CD4-positive, alpha-beta T cell (primary cell): ENCODE measurements at regions not wholly inside any gene's neighbourhood (a gene's known extent, or its start where the extent isn't known, plus 50 kb on each side); places are given as distances from the start of the nearest gene placed in this dataset.

Experiments
- ATAC-seq: fragments of 200-7000 bp; cut with Tn5 transposase; one replicate; pipeline ENCODE4 v1.10.0; 2022; ENCODE audit warnings: mild to moderate bottlenecking; ENCODE audit not compliant: poor library complexity
- CTCF ChIA-PET: fragments of 350-600 bp; sonication (Branson Sonifier 250); formaldehyde crosslinking; loops from one replicate; lab custom pipeline; 2021; ENCODE audit warnings: antibody characterized with exemption, inconsistent platforms; lab: Charles Lee
- POLR2A ChIA-PET: fragments of 350-600 bp; sonication (Branson Sonifier 250); formaldehyde crosslinking; loops from one replicate; lab custom pipeline; 2021; ENCODE audit warnings: antibody characterized with exemption, inconsistent platforms; lab: Charles Lee
- DNase-seq, 14 experiments: peaks; one replicate each; pipeline ENCODE4 v3.0.0-alpha.2; 2013 to 2020; ENCODE audit warnings: mixed read lengths in 2 of 14
- H3K27ac ChIP-seq, 2 donors: one replicate each; pipeline versions ENCODE4 v1.5.1 to v1.7.0; 2013; ENCODE audit warnings: low read length in 2 of 2, low read depth in 1 of 2, mild to moderate bottlenecking in 1 of 2
- H3K27me3 ChIP-seq, 2 experiments: 1 replicate in 1 of 2; 2 replicates in 1 of 2; pipeline versions ENCODE4 v1.6.1 to v1.7.0; 2013; ENCODE audit warnings: low read length in 2 of 2, control low read depth in 1 of 2, mild to moderate bottlenecking in 1 of 2, moderate library complexity in 1 of 2; ENCODE audit not compliant: insufficient read depth in 2 of 2, control insufficient read depth in 1 of 2
- H3K36me3 ChIP-seq: one replicate; pipeline ENCODE4 v1.6.1; 2013; ENCODE audit warnings: low read length, control low read depth; ENCODE audit not compliant: insufficient read depth
- H3K4me1 ChIP-seq: one replicate; pipeline ENCODE4 v1.6.1; 2013; ENCODE audit warnings: low read length, control low read depth; ENCODE audit not compliant: insufficient read depth
- H3K4me3 ChIP-seq: one replicate; pipeline ENCODE4 v1.5.1; 2013; ENCODE audit warnings: mild to moderate bottlenecking, low read length, moderate library complexity
- H3K9me3 ChIP-seq, 2 experiments: 1 replicate in 1 of 2; 2 replicates in 1 of 2; pipeline versions ENCODE4 v1.6.1 to v1.7.0; 2013; ENCODE audit warnings: low read length in 2 of 2, mild to moderate bottlenecking in 2 of 2, control low read depth in 1 of 2, moderate library complexity in 1 of 2; ENCODE audit not compliant: control insufficient read depth in 1 of 2, insufficient read depth in 1 of 2
- H3K27ac Mint-ChIP-seq: one replicate; pipeline ENCODE4 v1.8.0; 2020; ENCODE audit warnings: mixed read lengths
- H3K27me3 Mint-ChIP-seq: one replicate; pipeline ENCODE4 v1.8.0; 2021; ENCODE audit warnings: mixed read lengths
- H3K36me3 Mint-ChIP-seq: one replicate; pipeline ENCODE4 v1.8.0; 2021; ENCODE audit warnings: low read depth, mixed read lengths
- H3K4me1 Mint-ChIP-seq: one replicate; pipeline ENCODE4 v1.8.0; 2021; ENCODE audit warnings: low read depth, mixed read lengths
- H3K4me3 Mint-ChIP-seq: one replicate; pipeline ENCODE4 v1.8.0; 2020; ENCODE audit warnings: mild to moderate bottlenecking, mixed read lengths
- H3K9me3 Mint-ChIP-seq: one replicate; pipeline ENCODE4 v1.8.0; 2020; ENCODE audit warnings: mixed read lengths
- intact Hi-C, 2 experiments: fragments of 100-400 bp; cut with DNase I in 1 of 2; cut with micrococcal nuclease in 1 of 2; formaldehyde crosslinking; loops; one replicate each; pipeline versions ENCODE4 v1.15.1 to v1.9.0; 2023 to 2025; cut with DNase I, micrococcal nuclease
- TF ChIP-seq, protein P1 (sequence below): fragments of 200-600 bp; IDR thresholded peaks from one replicate; pipeline ENCODE4 v1.8.0; 2022; ENCODE audit warnings: antibody characterized with exemption, mild to moderate bottlenecking

DNA sequence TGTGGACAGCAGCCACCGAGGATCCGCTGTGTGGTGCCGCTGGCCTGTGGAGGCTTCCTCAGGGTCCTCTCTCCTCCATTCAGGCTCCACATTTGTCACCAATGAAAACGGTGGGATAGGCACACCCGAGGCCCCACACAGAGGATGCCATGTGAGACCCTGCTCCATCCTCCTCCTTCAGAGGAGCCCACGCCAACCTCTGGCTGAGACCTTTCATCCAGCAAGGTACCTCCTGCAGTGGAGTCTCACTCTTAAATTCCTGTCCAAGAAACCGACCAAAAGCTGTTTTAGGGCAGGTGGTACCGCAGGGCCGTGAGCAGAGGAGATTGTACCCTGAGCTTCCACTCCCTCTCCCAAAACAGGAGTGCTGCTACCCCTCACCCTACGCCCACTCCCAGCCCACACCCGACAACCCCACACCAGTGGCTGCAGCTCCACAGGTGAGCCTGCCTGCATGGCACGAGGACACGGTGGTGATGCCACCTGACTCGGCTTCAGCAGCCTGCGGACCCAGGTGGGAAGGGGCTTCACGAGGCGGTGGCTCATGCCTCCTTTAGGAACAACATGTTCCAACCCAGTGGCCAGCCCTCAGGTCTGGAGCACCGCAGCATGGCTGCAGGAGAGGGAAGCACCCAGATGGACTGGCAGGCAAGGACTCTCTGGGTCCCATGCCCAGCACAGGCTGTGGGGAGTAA is 237.6 kb upstream of the AFDN start:
- H3K36me3 ChIP-seq: no peaks in the 10 kb centered on the region
- DNase-seq (no peak), ATAC-seq (no peak)
- H3K27ac ChIP-seq: no peak overlapping the region
- Mint-ChIP-seq H3K27me3 (peaks cover 22% of the 10 kb centered on the region), H3K4me3 (no peak overlapping the region), H3K9me3 (peaks cover 17% of the 10 kb centered on the region), H3K27ac (no peak overlapping the region), H3K4me1 (no peaks in the 10 kb centered on the region), H3K36me3 (no peaks in the 10 kb centered on the region)
- no peak overlapping the region for H3K4me3 ChIP-seq
- no peaks in the 10 kb centered on the region for H3K4me1 ChIP-seq
- peaks cover 0 to 2% of the 10 kb centered on the region in 2 experiments for H3K27me3 ChIP-seq
- TF ChIP-seq, protein P1, sequence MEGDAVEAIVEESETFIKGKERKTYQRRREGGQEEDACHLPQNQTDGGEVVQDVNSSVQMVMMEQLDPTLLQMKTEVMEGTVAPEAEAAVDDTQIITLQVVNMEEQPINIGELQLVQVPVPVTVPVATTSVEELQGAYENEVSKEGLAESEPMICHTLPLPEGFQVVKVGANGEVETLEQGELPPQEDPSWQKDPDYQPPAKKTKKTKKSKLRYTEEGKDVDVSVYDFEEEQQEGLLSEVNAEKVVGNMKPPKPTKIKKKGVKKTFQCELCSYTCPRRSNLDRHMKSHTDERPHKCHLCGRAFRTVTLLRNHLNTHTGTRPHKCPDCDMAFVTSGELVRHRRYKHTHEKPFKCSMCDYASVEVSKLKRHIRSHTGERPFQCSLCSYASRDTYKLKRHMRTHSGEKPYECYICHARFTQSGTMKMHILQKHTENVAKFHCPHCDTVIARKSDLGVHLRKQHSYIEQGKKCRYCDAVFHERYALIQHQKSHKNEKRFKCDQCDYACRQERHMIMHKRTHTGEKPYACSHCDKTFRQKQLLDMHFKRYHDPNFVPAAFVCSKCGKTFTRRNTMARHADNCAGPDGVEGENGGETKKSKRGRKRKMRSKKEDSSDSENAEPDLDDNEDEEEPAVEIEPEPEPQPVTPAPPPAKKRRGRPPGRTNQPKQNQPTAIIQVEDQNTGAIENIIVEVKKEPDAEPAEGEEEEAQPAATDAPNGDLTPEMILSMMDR: no peak
- CTCF ChIA-PET: no interaction called here
- intact Hi-C loops: no loop called here
- POLR2A ChIA-PET: no interaction called here
- H3K9me3 ChIP-seq: peaks cover 0 to 17% of the 10 kb centered on the region in 2 experiments

DNA sequence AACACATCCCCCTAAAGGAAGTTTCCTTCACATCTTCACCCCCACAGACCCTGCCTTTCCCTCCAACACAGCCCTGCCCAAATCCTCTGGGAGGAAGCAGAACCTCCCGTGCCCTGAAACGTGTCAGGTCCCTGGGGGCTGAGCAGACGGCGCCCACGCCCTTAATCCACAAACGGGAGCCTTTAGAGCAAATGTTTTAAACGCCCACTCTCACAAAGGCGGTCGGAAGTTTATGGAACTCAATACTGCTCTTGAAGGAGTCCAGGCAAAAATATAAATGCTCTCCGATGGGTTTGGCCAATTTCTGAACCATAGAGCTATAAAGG is 237.1 kb upstream of the AFDN start:
- Histone ChIP-seq H3K9me3 (peaks cover 0 to 17% of the 10 kb centered on the region in 2 experiments), H3K36me3 (no peaks in the 10 kb centered on the region), H3K4me3 (no peak overlapping the region), H3K4me1 (no peaks in the 10 kb centered on the region), H3K27ac (no peak overlapping the region), H3K27me3 (peaks cover 0 to 2% of the 10 kb centered on the region in 2 experiments)
- peaks cover 17% of the 10 kb centered on the region for H3K9me3 Mint-ChIP-seq
- no peak overlapping the region for H3K27ac Mint-ChIP-seq
- H3K36me3 Mint-ChIP-seq: no peaks in the 10 kb centered on the region
- no peaks in the 10 kb centered on the region for H3K4me1 Mint-ChIP-seq
- TF ChIP-seq, protein P1: no peak
- no peak overlapping the region for H3K4me3 Mint-ChIP-seq
- intact Hi-C loops: no loop called here
- ChIA-PET POLR2A (no interaction called here), CTCF (no interaction called here)
- DNase-seq (no peak), ATAC-seq (no peak)
- H3K27me3 Mint-ChIP-seq: peaks cover 19% of the 10 kb centered on the region

DNA sequence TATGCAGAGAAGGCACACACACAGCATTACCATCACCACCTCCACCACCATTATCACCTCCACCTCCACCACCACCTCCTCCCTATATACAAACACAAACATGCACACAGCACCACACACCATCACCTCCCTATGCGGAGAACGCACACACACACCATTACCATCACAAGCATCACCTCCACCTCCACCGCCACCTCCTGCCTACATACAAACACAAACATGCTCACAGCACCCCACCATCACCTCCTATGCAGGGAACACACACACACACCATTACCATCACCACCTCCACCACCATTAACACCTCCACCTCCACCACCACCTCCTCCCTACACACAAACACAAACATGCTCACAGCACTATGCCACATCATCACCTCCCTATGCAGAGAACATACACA is 236.5 kb upstream of the AFDN start:
- DNase-seq: no peak
- CTCF ChIA-PET: no interaction called here
- H3K4me1 ChIP-seq: no peaks in the 10 kb centered on the region
- Mint-ChIP-seq H3K36me3 (no peaks in the 10 kb centered on the region), H3K4me1 (no peaks in the 10 kb centered on the region), H3K4me3 (no peak overlapping the region), H3K9me3 (peaks cover 15% of the 10 kb centered on the region), H3K27ac (no peak overlapping the region), H3K27me3 (peaks cover 13% of the 10 kb centered on the region)
- peaks cover 0 to 17% of the 10 kb centered on the region in 2 experiments for H3K9me3 ChIP-seq
- TF ChIP-seq, protein P1: no peak
- H3K4me3 ChIP-seq: no peak overlapping the region
- H3K36me3 ChIP-seq: no peaks in the 10 kb centered on the region
- intact Hi-C loops: no loop called here
- H3K27me3 ChIP-seq: peaks cover 0 to 2% of the 10 kb centered on the region in 2 experiments
- POLR2A ChIA-PET: no interaction called here
- no peak for ATAC-seq
- H3K27ac ChIP-seq: no peak overlapping the region
